ENCODE measurements at regions not wholly inside any gene's neighbourhood (a gene's known extent, or its start where the extent isn't known, plus 50 kb on each side); places are given as distances from the start of the nearest gene placed in this dataset.

- peaks cover 96% of the 10 kb centered on the region for H3K9me3 Mint-ChIP-seq
- Histone ChIP-seq H3F3A (replicated peaks; ENCODE audit: low read depth) (no peaks in the 10 kb centered on the region), H3K27me3 (ENCODE audit: insufficient read depth) (no peaks in the 10 kb centered on the region), H3K4me1 (ENCODE audit: insufficient read depth) (no peaks in the 10 kb centered on the region), H3K4me2 (no peak overlapping the region), H2AFZ (no peak overlapping the region), H4K20me1 (replicated peaks; ENCODE audit: insufficient read depth) (no peaks in the 10 kb centered on the region), H3K79me2 (replicated peaks; ENCODE audit: insufficient read depth) (no peaks in the 10 kb centered on the region), H3K36me3 (ENCODE audit: insufficient read depth) (0 out of 2 replicates have a peak, but pooled peaks cover 4% of the 10 kb centered on the region), H3K27ac (ENCODE audit: low read depth) (no peak overlapping the region), H3K4me3 (no peak overlapping the region), H3K9me2 (ENCODE audit: insufficient read depth) (no peaks in the 10 kb centered on the region)
- H3K27ac Mint-ChIP-seq = no peak overlapping the region
- TF ChIP-seq ZNF331 (CRISPR knock-in tag; IDR thresholded peaks at IDR 0.05; ENCODE audit: low read depth) = no peak
- no peak for TF ChIP-seq EZH2phosphoT487 (IDR thresholded peaks at IDR 0.05; ENCODE audit: unreplicated experiment)
- TF ChIP-seq CTCF (conservative IDR thresholded peaks at IDR 0.05; ENCODE audit: low read depth in 2 of 2) = no peak
- TF ChIP-seq JUNB (IDR thresholded peaks at IDR 0.05; ENCODE audit: unreplicated experiment) = no peak
- no peak for TF ChIP-seq ZNF114 (CRISPR knock-in tag; IDR thresholded peaks at IDR 0.05)
- TF ChIP-seq EZH2 (IDR thresholded peaks at IDR 0.05; ENCODE audit: low read depth, unreplicated experiment) = no peak
- no peak for TF ChIP-seq REST (IDR thresholded peaks at IDR 0.05; ENCODE audit: unreplicated experiment)
- no peak for TF ChIP-seq STAT1 (IDR thresholded peaks at IDR 0.05; ENCODE audit: unreplicated experiment)
- H3K4me1 Mint-ChIP-seq = no peaks in the 10 kb centered on the region
- no peak overlapping the region for H3K4me3 Mint-ChIP-seq
- no peaks in the 10 kb centered on the region for H3K27me3 Mint-ChIP-seq (ENCODE audit: insufficient read depth, low read depth, poor library complexity)
- DNase-seq (ENCODE audit: low spot score) = no peak
- no peak for ATAC-seq
- H3K36me3 Mint-ChIP-seq (ENCODE audit: low read depth) = peaks cover 39% of the 10 kb centered on the region
Measured at GRCh38 chr12:127896661-127897060, 370.3 kb upstream of the TMEM132C start.

GRCh38 chr12:127898616-127899015 lies 368.4 kb upstream of the TMEM132C start:
- Mint-ChIP-seq H3K4me1 (no peaks in the 10 kb centered on the region), H3K27me3 (ENCODE audit: insufficient read depth, low read depth, poor library complexity) (no peaks in the 10 kb centered on the region), H3K4me3 (no peak overlapping the region), H3K27ac (no peak overlapping the region), H3K9me3 (peaks cover 96% of the 10 kb centered on the region), H3K36me3 (ENCODE audit: low read depth) (peaks cover 38% of the 10 kb centered on the region)
- no peaks in the 10 kb centered on the region for H3F3A ChIP-seq (replicated peaks; ENCODE audit: low read depth)
- H3K4me1 ChIP-seq (ENCODE audit: insufficient read depth) = no peaks in the 10 kb centered on the region
- no peak overlapping the region for H3K27ac ChIP-seq (ENCODE audit: low read depth)
- H3K36me3 ChIP-seq (ENCODE audit: insufficient read depth) = 0 out of 2 replicates have a peak, but pooled peaks cover 4% of the 10 kb centered on the region
- no peaks in the 10 kb centered on the region for H4K20me1 ChIP-seq (replicated peaks; ENCODE audit: insufficient read depth)
- no peak overlapping the region for H3K4me3 ChIP-seq
- H3K9me2 ChIP-seq (ENCODE audit: insufficient read depth) = no peaks in the 10 kb centered on the region
- DNase-seq (ENCODE audit: low spot score) = no peak
- H3K4me2 ChIP-seq = no peak overlapping the region
- no peak for ATAC-seq
- TF ChIP-seq POLR2AphosphoS5 (IDR thresholded peaks at IDR 0.05; ENCODE audit: low read depth) = no peak
- TF ChIP-seq ZNF331 (CRISPR knock-in tag; IDR thresholded peaks at IDR 0.05; ENCODE audit: low read depth) = no peak
- no peak for TF ChIP-seq STAT1 (IDR thresholded peaks at IDR 0.05; ENCODE audit: unreplicated experiment)
- no peak for TF ChIP-seq REST (IDR thresholded peaks at IDR 0.05; ENCODE audit: unreplicated experiment)
- no peaks in the 10 kb centered on the region for H3K27me3 ChIP-seq (ENCODE audit: insufficient read depth)
- H3K79me2 ChIP-seq (replicated peaks; ENCODE audit: insufficient read depth) = no peaks in the 10 kb centered on the region
- no peak overlapping the region for H2AFZ ChIP-seq
